HEK293T (cell line): ENCODE measurements at regions not wholly inside any gene's neighbourhood (a gene's known extent, or its start where the extent isn't known, plus 50 kb on each side); places are given as distances from the start of the nearest gene placed in this dataset.

ENCODE experiments used
- CTCF ChIA-PET: fragments of 350-600 bp; formaldehyde crosslinking; extraction: SDS; loops from one replicate; lab custom pipeline; 2021; ENCODE audit warnings: antibody characterized with exemption, inconsistent platforms; lab: Yijun Ruan, JAX
- POLR2A ChIA-PET: fragments of 350-600 bp; formaldehyde crosslinking; extraction: SDS; loops from one replicate; lab custom pipeline; 2020; ENCODE audit warnings: antibody characterized with exemption, inconsistent platforms; lab: Yijun Ruan, JAX
- DNase-seq: peaks from one replicate; pipeline ENCODE4 v3.0.0; 2012; ENCODE audit warnings: mixed read lengths; ENCODE audit errors: extremely low spot score
- ARNT ChIP-seq: fragments of 450-650 bp; IDR thresholded peaks from 2 replicates; pipeline ENCODE4 v1.6.1; 2017; ENCODE audit warnings: mild to moderate bottlenecking
- BHLHE40 ChIP-seq: fragments of 450-650 bp; IDR thresholded peaks from 2 replicates; pipeline ENCODE4 v1.6.1; 2016; ENCODE audit warnings: mild to moderate bottlenecking, moderate library complexity, borderline replicate concordance
- CTBP1 ChIP-seq: fragments of 450-650 bp; IDR thresholded peaks from 2 replicates; pipeline ENCODE4 v1.6.1; 2016; ENCODE audit warnings: borderline replicate concordance
- ELF4 ChIP-seq: fragments of 450-650 bp; IDR thresholded peaks from 2 replicates; pipeline ENCODE4 v1.6.1; 2017; ENCODE audit warnings: antibody characterized with exemption
- FOXA1 ChIP-seq: fragments of 450-650 bp; IDR thresholded peaks from 2 replicates; pipeline ENCODE4 v1.6.1; 2016; ENCODE audit warnings: mild to moderate bottlenecking
- FOXK2 ChIP-seq: fragments of 450-650 bp; IDR thresholded peaks from 2 replicates; pipeline ENCODE4 v1.6.1; 2016; ENCODE audit warnings: mild to moderate bottlenecking
- FOXM1 ChIP-seq: fragments of 450-650 bp; IDR thresholded peaks from 2 replicates; pipeline ENCODE4 v1.6.1; 2017; ENCODE audit warnings: mild to moderate bottlenecking, borderline replicate concordance
- HDGF ChIP-seq: fragments of 450-650 bp; IDR thresholded peaks from 2 replicates; pipeline ENCODE4 v1.6.1; 2017; ENCODE audit warnings: antibody characterized with exemption, borderline replicate concordance
- L3MBTL2 ChIP-seq: fragments of 450-650 bp; conservative IDR thresholded peaks from 2 replicates; pipeline ENCODE4 v1.6.1; 2016; ENCODE audit warnings: mild to moderate bottlenecking
- LEF1 ChIP-seq: fragments of 450-650 bp; IDR thresholded peaks from 2 replicates; pipeline ENCODE4 v1.6.1; 2017; ENCODE audit warnings: mild to moderate bottlenecking, borderline replicate concordance
- NFRKB ChIP-seq: fragments of 450-650 bp; IDR thresholded peaks from 2 replicates; pipeline ENCODE4 v1.6.1; 2016; ENCODE audit warnings: mild to moderate bottlenecking, moderate library complexity
- SP1 ChIP-seq: fragments of 450-650 bp; IDR thresholded peaks from 2 replicates; pipeline ENCODE4 v1.6.1; 2017
- SUZ12 ChIP-seq: fragments of 450-650 bp; IDR thresholded peaks from 2 replicates; pipeline ENCODE4 v1.6.1; 2016; ENCODE audit warnings: mild to moderate bottlenecking
- TARDBP ChIP-seq: fragments of 450-650 bp; IDR thresholded peaks from 2 replicates; pipeline ENCODE4 v1.6.1; 2016
- ZNF384 ChIP-seq: fragments of 450-650 bp; IDR thresholded peaks from 2 replicates; pipeline ENCODE4 v1.6.1; 2016
- TF ChIP-seq, protein P1 (sequence below): fragments of 450-650 bp; IDR thresholded peaks from 2 replicates; pipeline ENCODE4 v1.6.1; 2016

GRCh38 chr2:6444514-6444913, 421.2 kb downstream of the CMPK2 start:
- DNase-seq: no peak
- POLR2A ChIA-PET: no interaction called here
- CTCF ChIA-PET: no interaction called here
- TF ChIP-seq SUZ12 (no peak), CTBP1 (no peak), ZNF384 (no peak), FOXK2 (no peak), ARNT (no peak), TARDBP (no peak), L3MBTL2 (no peak), HDGF (no peak), BHLHE40 (no peak), FOXM1 (no peak), LEF1 (no peak), SP1 (no peak), ELF4 (no peak), NFRKB (no peak), FOXA1 (no peak)
- TF ChIP-seq, protein P1, sequence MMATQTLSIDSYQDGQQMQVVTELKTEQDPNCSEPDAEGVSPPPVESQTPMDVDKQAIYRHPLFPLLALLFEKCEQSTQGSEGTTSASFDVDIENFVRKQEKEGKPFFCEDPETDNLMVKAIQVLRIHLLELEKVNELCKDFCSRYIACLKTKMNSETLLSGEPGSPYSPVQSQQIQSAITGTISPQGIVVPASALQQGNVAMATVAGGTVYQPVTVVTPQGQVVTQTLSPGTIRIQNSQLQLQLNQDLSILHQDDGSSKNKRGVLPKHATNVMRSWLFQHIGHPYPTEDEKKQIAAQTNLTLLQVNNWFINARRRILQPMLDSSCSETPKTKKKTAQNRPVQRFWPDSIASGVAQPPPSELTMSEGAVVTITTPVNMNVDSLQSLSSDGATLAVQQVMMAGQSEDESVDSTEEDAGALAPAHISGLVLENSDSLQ: no peak

- DNase-seq: no peak
- POLR2A ChIA-PET: no interaction called here
- TF ChIP-seq BHLHE40: no peak
- no peak for TF ChIP-seq ARNT
- TF ChIP-seq L3MBTL2: no peak
- TF ChIP-seq CTBP1: no peak
- TF ChIP-seq HDGF: no peak
- no peak for TF ChIP-seq SP1
- TF ChIP-seq SUZ12: no peak
- no peak for TF ChIP-seq FOXA1
- TF ChIP-seq FOXK2: no peak
- TF ChIP-seq ZNF384: no peak
- no peak for TF ChIP-seq LEF1
- no peak for TF ChIP-seq NFRKB
- TF ChIP-seq, protein P1: no peak
- CTCF ChIA-PET: no interaction called here
Observed at GRCh38 chr2:6445156-6445555, 420.6 kb downstream of the CMPK2 start.

DNA sequence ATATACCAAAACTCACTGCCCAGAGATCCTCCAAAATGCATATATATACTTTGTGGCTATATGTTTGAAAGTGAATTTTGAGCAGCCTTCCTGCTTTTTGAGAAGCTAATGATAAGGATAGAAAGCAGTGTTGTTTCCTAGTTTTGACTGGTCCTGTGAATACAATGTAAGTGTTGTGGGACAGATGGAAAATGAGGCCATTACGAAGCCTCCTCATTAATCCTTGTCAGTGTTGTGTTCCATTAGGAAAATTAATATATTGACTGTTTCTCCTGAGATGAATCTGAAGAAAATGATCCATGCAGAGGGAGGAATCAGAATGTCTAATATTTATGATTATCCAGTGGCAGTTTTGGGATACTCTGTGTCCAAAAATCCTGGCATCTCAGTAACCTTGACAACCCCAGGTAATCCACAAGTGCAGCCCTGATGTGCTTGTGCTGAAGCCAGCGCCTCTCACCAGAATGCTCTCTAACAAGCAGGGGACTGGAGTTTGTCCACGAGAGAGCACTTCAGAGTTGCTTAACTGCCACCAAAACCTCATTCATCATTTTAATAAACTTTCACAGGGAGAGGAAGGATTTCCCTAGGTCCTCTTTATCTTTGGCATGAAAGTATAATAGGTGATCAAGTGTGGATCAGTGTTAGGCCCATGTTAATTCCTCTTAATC, 418.6 kb downstream of the CMPK2 start:
- POLR2A ChIA-PET: no interaction called here
- no peak for DNase-seq
- CTCF ChIA-PET: no interaction called here

DNA sequence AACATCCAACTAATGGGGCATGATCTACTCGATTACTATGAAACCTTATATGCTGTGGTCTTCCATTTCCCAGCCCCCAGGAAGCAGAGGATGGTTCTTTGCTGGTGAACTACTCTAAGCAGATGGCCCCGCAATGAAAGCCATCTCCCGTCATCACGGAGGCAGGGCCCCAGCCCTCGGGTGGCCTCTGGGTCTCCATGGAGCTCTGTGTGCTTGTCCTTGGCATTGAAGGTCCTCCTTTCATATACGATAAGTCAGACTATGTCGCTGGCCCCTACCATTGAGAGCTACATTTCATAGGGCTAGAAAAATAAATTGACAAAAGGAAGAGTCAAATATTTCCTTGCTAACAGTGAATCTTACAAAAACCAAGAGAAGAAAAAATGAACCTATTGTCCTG, 416.8 kb downstream of the CMPK2 start:
- ChIA-PET POLR2A (no interaction called here), CTCF (no interaction called here)
- no peak for DNase-seq
- no peak for TF ChIP-seq ELF4

More for the DNA sequence above, 418.6 kb downstream of the CMPK2 start:
- TF ChIP-seq FOXK2 (no peak), LEF1 (no peak), ZNF384 (no peak), BHLHE40 (no peak), ELF4 (no peak)
- TF ChIP-seq, protein P1: no peak

DNA sequence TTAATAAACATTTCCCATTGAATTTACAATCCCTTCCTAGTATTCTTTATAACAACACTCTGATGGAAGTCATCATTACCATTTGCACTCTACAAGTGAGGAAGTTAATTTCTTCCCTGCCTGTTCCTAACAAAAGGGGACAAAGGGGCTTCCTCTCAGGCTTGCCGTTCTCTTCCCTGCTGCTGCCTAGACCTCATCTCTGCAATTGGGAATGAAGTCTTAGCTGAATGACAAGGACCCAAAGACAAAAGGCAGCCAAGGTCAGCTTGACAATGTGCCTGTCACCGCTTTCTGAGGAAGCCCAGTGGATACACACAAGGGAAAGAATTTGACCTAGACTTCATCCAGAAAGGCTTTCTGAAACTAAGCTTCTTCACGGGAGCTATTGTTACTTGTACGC, 416.4 kb downstream of the CMPK2 start:
- ChIA-PET POLR2A (no interaction called here), CTCF (no interaction called here)
- DNase-seq: no peak
- TF ChIP-seq FOXK2: no peak
- TF ChIP-seq CTBP1: no peak
- TF ChIP-seq, protein P1: no peak
- TF ChIP-seq ZNF384: no peak
- TF ChIP-seq TARDBP: no peak

DNA sequence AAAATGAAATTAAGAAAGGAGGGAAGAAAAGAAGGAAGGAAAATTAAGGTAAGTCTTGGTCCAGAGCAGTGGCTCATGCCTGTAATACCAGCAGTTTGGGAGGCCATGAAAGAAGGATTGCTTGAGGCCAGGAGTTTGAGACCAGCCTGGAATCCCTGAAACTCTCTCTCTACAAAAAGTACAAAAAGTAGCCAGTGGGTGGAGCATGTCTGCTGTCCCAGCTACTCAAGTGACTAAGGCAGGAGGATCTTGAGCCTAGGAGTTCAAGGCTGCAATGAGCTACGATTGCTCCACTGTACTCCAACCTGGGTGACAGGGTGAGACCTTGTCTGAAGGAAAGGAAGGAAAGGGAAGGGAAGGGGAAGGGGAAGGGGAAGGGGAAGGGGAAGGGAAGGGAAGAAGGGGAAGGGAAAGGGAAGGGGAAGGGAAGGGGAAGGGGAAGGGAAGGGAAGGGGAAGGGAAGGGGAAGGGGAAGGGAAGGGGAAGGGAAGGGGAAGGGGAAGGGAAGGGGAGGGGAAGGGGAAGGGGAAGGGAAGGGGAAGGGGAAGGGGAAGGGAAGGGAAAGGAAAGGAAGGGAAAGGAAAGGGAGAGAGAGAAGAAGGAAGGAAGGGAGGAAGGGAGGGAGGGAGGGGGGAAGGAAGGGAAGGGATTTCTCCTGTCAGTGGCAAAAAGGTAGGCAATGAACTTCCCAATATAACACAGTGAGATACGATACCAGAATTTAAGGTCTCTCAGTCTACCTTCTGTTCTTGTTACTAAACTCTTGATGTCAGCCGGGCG, 412.8 kb downstream of the CMPK2 start:
- TF ChIP-seq TARDBP (no peak), SUZ12 (no peak), HDGF (no peak), CTBP1 (no peak), ELF4 (no peak), FOXA1 (no peak)
- TF ChIP-seq, protein P1: no peak
- ChIA-PET CTCF (no interaction called here), POLR2A (no interaction called here)
- DNase-seq: no peak
